Pons (tissue), 1 donor: ENCODE measurements at regions not wholly inside any gene's neighbourhood (a gene's known extent, or its start where the extent isn't known, plus 50 kb on each side); places are given as distances from the start of the nearest gene placed in this dataset.

Experiments used
- DNase-seq: peaks from one replicate; pipeline ENCODE4 v3.0.0-alpha.2; 2016; ENCODE audit warnings: low spot score

DNA sequence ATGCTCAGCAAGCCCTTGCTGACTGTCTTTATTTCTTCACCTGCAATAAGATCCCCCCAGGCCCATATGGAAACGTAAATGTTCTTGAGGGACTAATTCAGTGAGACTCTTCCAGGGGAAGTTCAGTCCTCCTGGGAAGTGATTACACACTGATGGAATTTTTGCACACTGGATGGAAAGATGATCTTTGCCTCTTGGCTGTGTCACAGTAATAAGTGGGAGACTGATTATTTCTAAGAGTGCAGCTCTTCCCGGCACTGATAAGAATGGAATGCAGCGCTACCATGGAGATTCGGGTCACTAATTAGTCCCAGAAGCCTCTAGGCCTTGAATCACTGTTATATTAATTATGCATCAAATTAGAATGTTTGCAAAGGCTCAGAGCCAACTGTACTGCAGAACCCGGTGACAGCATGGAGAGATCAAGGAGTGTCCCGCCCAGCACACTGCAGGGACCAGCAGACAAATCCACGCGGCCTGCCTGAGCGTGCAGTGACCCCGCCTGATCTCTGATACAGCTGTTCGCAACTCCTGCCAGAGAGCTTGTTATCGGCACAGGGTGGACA lies 178.3 kb downstream of the SNX19 start:
- no peak for DNase-seq

GRCh38 chr11:130738611-130739010 lies 177.7 kb downstream of the SNX19 start:
- no peak for DNase-seq

DNA sequence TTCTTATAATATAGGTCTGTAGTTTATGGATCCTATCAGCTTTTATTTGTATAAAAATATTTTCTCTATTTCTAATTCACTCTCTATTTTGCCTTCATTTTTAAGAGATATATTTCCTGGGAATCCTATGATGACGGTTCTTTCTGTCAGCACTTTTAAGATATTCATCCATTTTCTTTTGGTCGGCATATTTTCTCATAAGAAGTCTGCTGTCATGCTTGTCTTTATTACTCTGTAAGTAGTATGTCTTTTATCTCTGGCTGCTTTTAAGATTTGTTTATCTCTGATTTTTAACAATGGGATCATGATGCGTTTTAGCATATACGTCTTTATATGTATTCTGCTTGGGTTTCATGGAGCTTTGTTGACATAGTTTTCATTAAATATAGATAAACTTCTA lies 175.5 kb downstream of the SNX19 start:
- DNase-seq: no peak

GRCh38 chr11:130744794-130745193 lies 171.5 kb downstream of the SNX19 start:
- DNase-seq: no peak

DNA sequence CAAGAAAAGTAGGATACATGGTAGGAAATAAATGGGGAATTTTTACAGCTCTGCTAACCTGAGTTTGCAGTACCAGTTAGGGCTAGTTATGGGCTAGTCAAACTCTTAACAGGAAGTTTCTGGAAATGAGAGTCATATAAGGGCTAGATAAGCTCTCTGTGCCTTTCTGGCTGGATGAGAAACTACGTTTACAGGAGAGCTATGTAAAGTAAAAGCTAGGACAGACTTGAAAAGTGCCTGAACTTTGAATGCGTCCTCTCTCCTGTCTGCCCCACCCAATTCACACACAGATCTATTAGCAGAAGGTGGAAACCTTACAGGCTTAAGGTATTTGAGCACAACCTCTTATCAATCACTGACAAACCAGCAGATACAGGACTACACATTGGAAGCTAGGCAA lies 167.1 kb downstream of the SNX19 start:
- DNase-seq: no peak

GRCh38 chr11:130760515-130761125 lies 155.7 kb downstream of the SNX19 start:
- no peak for DNase-seq

- DNase-seq: no peak
Observed at GRCh38 chr11:130761560-130762220, 154.6 kb downstream of the SNX19 start.

GRCh38 chr11:130762638-130763037 lies 153.6 kb downstream of the SNX19 start:
- DNase-seq: no peak

DNA sequence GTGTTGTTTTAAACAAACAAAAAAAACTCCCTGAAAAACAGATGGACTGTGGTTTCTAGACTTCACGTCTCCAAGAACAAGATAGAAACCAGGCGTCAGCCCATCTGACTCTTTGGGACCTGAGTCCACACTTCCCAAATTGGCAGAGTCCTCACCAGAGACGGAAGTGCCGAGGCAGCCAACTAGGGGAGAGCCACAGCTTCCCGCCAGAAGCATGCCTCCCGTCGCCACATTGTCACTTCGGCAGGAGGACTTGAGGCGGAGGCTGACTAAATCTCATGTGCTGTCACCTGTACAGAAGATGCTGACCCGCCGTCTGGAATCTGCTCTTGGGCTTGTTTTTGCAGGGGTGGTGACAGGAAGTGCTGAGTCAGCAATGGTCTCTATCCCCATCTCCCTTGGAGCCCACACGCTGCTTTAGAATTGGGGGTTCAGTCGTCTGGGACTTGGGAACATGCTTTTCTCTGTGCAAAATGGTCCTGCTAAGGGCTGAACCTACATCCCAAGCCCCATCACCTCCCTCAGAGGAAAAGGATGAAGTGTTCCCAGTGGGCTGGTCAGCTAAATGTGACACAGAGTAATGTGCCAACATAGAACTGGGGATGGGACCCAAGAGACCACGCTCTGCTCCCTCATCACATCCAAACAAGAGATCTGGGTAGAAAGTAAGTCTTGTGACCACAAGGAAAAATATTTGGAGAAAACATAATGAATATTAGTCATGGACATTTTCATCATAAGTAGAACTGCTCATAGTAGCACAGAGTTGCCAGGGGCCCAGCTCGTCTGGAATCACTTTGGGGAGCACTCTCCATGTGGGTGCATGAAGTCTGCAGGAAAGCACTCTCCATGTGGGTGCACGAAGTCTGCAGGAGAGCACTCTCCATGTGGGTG lies 152.9 kb downstream of the SNX19 start:
- DNase-seq: no peak

DNA sequence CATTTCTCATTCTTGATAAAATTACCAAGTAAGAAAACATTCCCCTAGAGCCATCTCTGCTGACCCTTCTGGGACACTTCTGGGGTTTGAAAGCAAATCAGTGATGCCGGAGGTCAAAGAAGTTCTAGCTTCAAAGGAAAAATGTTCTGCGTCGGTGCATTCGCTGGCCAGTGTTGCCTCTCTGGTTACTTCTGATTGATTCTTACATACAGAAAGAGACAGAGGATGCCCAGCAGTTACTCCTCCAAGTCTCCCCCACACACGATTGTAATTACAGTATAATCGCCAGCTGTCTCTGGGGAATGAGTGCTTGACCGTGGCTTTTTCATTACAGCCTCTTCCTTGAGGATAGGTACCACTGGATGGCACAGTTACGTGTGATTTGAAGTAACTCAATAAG lies 150.9 kb downstream of the SNX19 start:
- no peak for DNase-seq

DNA sequence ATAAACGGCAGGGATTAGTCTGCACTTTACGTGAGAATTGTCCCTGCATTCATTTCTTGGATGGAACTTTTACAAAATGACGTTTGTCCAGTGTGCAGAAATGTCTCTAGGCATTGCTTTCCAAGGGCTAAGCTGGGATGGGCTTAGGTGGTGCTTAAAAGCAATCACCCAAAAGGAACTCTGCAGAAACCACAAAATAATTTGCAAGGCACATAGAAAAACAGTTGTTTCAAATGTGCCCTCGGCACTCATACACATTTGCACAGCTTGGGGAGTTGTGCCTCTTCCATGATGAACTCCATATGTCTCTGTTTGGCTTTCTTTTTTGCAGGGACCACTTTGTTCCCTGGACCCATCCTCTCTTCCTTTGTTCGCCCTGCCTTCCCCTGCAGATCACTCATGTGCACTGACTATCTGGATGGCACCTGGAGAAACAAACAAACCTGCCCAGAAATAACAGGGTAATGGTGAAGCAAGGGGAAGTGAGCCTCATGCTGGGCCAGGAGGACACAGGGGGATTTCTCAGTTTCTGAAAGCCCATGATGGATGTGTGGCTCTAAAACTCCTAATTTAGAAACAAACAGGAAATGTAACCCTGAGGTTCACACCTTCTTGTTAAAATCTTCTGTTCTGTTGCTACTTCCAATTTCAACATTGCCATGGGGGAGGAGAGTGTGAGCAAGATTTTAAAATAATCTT lies 150.2 kb downstream of the SNX19 start:
- DNase-seq: no peak

DNA sequence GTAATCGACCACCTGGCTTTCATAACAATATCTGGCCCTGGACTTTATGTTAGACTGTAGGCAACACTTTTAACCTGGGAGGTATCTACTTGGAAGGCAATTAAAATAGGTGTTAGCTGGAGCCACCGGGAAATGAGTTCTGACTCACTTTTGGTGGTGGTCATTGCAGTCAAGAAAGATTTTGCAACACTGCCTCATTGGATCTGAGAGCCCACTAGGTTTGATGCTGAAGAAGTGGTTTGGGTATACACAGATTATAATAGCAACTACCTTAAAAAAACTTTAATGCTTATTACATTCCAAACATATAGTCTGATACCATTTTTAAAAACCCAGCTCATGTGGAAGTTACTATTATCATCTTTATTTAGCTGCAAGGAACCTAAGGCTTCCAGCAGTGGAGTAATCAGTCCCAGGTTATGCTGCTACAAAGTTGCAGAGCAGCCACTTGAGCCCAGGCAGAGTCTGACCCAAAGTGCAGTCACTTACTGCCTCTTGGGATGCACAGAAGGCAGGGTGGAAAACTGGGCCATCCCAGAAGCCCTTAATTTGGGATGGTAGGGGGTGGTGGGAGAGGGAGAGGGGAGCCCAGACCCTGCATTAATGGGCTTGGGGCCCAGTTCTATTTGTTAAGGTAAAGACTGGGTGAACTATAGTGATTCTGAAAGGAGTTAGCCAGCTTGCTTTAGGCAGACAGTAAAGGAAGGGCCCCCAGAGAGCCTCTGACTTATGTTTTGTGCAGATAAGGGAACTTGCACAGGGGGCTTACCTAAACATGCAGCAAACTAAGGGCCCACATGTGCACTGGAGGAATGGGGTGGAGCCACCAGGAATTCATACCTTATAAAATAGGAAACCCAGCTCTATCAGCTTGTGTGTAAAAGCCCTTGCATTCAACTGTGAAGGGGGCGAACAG lies 149.4 kb downstream of the SNX19 start:
- no peak for DNase-seq

DNA sequence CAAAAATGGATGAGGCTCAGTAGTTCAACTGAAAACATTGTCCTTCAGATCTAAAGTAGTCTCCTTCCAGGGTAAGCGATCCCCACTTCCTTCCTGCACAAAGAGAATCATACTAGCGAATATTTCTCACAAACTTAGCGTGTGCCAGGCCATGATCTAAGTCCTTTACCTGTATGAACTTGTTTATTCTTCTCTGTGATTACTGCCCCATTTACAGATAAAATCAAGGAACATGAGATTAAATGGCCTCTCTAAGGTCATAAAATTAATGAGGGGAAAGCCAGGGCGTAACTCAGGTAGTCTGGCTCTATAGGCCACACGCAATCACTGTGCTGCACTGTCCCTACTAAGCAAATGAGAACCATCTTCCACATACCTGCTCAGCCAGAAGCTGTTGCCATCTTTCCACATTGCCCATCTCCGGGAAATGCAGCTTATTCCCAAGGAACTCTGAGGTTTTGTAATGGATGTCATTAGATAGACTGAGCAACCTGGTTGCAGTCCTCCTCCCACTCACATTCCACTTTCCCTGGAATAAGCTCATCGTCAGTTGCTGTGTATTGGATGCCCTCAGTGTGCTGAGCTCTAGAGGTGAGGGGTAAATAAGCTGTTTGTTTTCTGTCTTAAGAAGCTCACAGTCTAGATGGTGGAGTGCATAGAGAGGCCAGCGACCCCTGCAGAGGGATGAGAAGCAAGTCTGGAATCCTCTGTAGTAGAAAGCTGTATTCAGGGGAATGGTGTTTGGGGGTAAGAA lies 146.3 kb downstream of the SNX19 start:
- no peak for DNase-seq

GRCh38 chr11:130771708-130772107 lies 144.6 kb downstream of the SNX19 start:
- DNase-seq: no peak

GRCh38 chr11:130772266-130773227 lies 143.7 kb downstream of the SNX19 start:
- no peak for DNase-seq

- DNase-seq: no peak
Observed at GRCh38 chr11:130773244-130773820, 142.9 kb downstream of the SNX19 start.

DNA sequence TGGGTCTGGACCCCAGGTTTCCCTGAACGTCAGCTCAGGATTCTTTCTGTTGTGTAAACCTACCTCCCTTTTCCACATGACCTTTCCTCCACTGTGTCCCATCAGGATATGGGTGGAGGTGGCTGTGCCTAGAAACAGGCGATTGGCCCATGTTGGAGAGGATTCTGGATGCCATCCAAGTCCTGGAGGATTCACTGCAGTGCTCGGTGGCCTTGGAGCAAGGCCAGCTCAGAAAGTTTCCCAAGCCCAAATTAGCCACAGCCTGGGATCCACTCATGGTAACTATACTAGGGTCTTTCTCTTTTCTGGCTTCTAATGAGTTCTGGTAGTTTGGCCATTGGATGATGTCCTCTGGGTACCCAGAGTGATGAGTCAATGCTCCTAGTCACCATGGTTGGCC lies 141.6 kb downstream of the SNX19 start:
- DNase-seq: no peak

DNA sequence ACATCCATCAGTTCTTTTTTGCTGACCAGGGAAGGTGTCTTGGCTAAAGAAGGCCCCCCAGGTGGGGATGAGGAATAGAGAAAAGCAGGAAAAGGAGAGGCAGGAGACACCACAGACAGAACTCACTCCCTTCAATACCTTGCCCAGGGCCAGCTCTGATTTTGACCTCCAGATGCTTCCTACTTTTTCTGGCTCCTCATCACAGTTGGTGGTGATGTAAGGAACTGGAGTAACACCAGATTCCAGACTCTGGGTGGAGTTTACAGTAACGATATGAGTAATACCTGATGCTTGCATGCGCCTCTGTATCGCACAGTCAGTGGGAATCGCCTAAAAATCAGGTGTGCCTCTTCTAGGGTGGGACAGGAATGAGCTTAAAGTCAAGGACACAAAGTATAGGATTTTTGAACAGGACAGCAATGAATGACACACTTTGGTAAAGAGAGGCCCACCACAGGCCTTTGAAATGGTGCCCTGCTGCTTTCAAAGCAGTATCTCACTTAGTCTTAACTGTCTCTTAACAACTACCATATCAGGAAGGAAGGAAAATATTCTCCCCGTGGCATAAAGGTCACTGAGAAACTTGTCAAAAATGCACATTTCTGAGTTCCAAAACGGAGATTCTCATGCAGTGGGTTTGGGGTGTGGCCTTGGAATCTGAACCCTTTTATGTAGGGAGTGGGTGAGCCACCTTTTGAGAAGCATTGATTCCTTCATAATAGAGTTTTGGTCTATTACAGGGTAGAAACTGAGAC lies 140.8 kb downstream of the SNX19 start:
- DNase-seq: no peak
